Hematopoietic multipotent progenitor cell treated with erythropoietin and hydrocortisone succinate and interleukin-3 and kit ligand, for 17 days (in vitro differentiated cells): ENCODE measurements at regions not wholly inside any gene's neighbourhood (a gene's known extent, or its start where the extent isn't known, plus 50 kb on each side); places are given as distances from the start of the nearest gene placed in this dataset.

Source experiments
- DNase-seq: peaks from one replicate; pipeline ENCODE4 v3.0.0-alpha.2; 2015; ENCODE audit warnings: low spot score

GRCh38 chr21:17455028-17455353 lies 57.9 kb upstream of the CXADR start:
- no peak for DNase-seq

- DNase-seq, result no peak
Observed at GRCh38 chr21:17455451-17455850, 57.4 kb upstream of the CXADR start.

DNA sequence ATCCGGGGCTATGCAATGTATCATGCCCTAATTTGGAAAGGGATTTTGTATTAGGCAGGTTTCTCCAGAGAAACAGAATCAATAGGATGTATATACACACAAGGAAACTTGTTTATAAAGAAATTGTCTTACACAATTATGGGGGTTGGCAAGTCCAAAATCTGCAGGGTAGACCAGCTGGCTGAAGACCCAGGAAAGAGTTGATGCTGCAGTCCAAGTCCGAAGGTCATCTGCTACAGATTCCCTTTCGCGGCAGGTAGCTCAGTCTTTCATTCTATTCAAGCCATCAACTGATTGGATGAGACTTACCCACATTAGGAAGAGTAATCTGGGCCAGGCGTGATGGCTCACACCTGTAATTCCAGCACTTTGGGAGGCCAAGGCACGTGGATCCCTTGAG lies 54.6 kb upstream of the CXADR start:
- DNase-seq, result no peak

DNA sequence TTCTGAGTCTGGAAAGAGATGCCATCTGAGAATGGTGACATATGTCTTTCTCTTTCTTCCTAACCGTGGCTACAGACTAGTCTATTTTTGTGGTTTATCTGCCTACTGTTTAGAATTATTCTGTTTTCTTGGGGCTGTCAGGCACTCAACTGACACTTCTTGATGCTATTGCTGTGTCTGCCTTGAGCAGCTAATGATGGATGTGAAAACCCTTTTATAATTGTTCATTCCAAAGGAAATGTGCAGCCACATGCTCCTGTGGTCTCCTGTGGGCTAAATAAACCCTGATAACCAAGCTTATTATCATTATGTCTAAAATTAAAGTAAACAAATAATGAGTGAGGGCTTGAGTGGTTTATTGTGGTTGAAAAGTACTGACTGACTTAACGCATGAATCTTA lies 52.7 kb upstream of the CXADR start:
- DNase-seq, result no peak

DNA sequence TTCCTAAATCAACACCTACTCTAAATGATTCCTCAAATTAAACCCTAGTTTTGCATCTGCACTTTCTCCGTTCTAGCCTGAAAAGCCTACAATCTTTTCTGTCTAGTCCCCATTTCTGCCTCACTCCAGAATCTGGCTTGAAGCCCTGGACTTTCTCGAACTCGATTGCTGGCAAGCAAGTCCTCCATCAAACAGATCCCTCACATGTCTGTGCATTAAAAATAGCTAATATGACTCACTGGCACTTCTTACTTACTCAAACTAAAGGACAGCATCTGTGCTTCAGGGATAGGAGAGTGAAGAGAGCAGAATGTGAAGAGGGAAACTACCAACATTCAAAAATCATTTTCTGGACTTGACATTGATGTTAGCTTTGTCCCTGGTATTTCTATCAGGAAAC lies 51.8 kb upstream of the CXADR start:
- DNase-seq, result no peak

GRCh38 chr21:17461582-17461981 lies 51.3 kb upstream of the CXADR start:
- DNase-seq, result no peak

GRCh38 chr21:17462276-17462981 lies 50.4 kb upstream of the CXADR start:
- DNase-seq, result no peak
